ENCODE measurements at regions not wholly inside any gene's neighbourhood (a gene's known extent, or its start where the extent isn't known, plus 50 kb on each side); places are given as distances from the start of the nearest gene placed in this dataset.
A peak's percentile ranks its signal among the peaks of the same experiment; 100 is the strongest.
"Not testable (repeated sequence)": the region's sequence is repeated elsewhere in the genome, so short reads cannot be mapped to it uniquely, and the experiment has no call there.

GRCh38 chr2:105515581-105516415, 116.9 kb upstream of the FHL2 start:
- no peaks in the 10 kb centered on the region for H3K79me2 ChIP-seq (ENCODE audit: control insufficient read depth, insufficient read depth, low read length, unreplicated experiment)
- H3K36me3 ChIP-seq (ENCODE audit: insufficient read depth, low read length) = no peaks in the 10 kb centered on the region
- H2AFZ ChIP-seq (ENCODE audit: low read length, unreplicated experiment) = no peak overlapping the region
- H3K4me3 ChIP-seq (ENCODE audit: low read depth, low read length) = no peak overlapping the region
- H3K27ac ChIP-seq (ENCODE audit: low read depth, low read length) = no peak overlapping the region
- peaks cover 31% of the 10 kb centered on the region for H3K4me1 ChIP-seq (ENCODE audit: control insufficient read depth, insufficient read depth, low read length, unreplicated experiment)
- 0 out of 2 replicates have a peak, but pooled peaks cover 4% of the 10 kb centered on the region for H3K27me3 ChIP-seq (ENCODE audit: insufficient read depth, low read length)

- no peaks in the 10 kb centered on the region for H3K36me3 ChIP-seq (ENCODE audit: insufficient read depth, low read length)
- no peak overlapping the region for H2AFZ ChIP-seq (ENCODE audit: low read length, unreplicated experiment)
- H3K4me3 ChIP-seq (ENCODE audit: low read depth, low read length) = no peak overlapping the region
- H3K27me3 ChIP-seq (ENCODE audit: insufficient read depth, low read length) = 0 out of 2 replicates have a peak, but pooled peaks cover 4% of the 10 kb centered on the region
- H3K4me1 ChIP-seq (ENCODE audit: control insufficient read depth, insufficient read depth, low read length, unreplicated experiment) = peaks cover 38% of the 10 kb centered on the region
- H3K27ac ChIP-seq (ENCODE audit: low read depth, low read length) = no peak overlapping the region
- H3K79me2 ChIP-seq (ENCODE audit: control insufficient read depth, insufficient read depth, low read length, unreplicated experiment) = no peaks in the 10 kb centered on the region
Observed at GRCh38 chr2:105514576-105514975, 115.7 kb upstream of the FHL2 start.

GRCh38 chr2:105510761-105511528, 112.1 kb upstream of the FHL2 start:
- H3K27ac ChIP-seq (ENCODE audit: low read depth, low read length) = peak overlapping the region; percentile 72
- no peaks in the 10 kb centered on the region for H3K79me2 ChIP-seq (ENCODE audit: control insufficient read depth, insufficient read depth, low read length, unreplicated experiment)
- no peak overlapping the region for H2AFZ ChIP-seq (ENCODE audit: low read length, unreplicated experiment)
- H3K36me3 ChIP-seq (ENCODE audit: insufficient read depth, low read length) = no peaks in the 10 kb centered on the region
- H3K27me3 ChIP-seq (ENCODE audit: insufficient read depth, low read length) = 0 out of 2 replicates have a peak, but pooled peaks cover 4% of the 10 kb centered on the region
- H3K4me1 ChIP-seq (ENCODE audit: control insufficient read depth, insufficient read depth, low read length, unreplicated experiment) = peaks cover 17% of the 10 kb centered on the region
- no peak overlapping the region for H3K4me3 ChIP-seq (ENCODE audit: low read depth, low read length)

- no peaks in the 10 kb centered on the region for H3K36me3 ChIP-seq (ENCODE audit: insufficient read depth, low read length)
- H3K27me3 ChIP-seq (ENCODE audit: insufficient read depth, low read length) = 0 out of 2 replicates have a peak, but pooled peaks cover 4% of the 10 kb centered on the region
- H3K79me2 ChIP-seq (ENCODE audit: control insufficient read depth, insufficient read depth, low read length, unreplicated experiment) = no peaks in the 10 kb centered on the region
- H3K4me3 ChIP-seq (ENCODE audit: low read depth, low read length) = no peak overlapping the region
- no peak overlapping the region for H2AFZ ChIP-seq (ENCODE audit: low read length, unreplicated experiment)
- H3K27ac ChIP-seq (ENCODE audit: low read depth, low read length) = no peak overlapping the region
- peaks cover 17% of the 10 kb centered on the region for H3K4me1 ChIP-seq (ENCODE audit: control insufficient read depth, insufficient read depth, low read length, unreplicated experiment)
Observed at GRCh38 chr2:105509269-105510086, 110.6 kb upstream of the FHL2 start.

GRCh38 chr2:105506860-105507259, 108.0 kb upstream of the FHL2 start:
- H3K27me3 ChIP-seq (ENCODE audit: insufficient read depth, low read length); H3K79me2 ChIP-seq (ENCODE audit: control insufficient read depth, insufficient read depth, low read length, unreplicated experiment); H2AFZ ChIP-seq (ENCODE audit: low read length, unreplicated experiment); H3K36me3 ChIP-seq (ENCODE audit: insufficient read depth, low read length); H3K27ac ChIP-seq (ENCODE audit: low read depth, low read length); H3K4me3 ChIP-seq (ENCODE audit: low read depth, low read length): not testable (repeated sequence)
- peaks cover 17% of the 10 kb centered on the region for H3K4me1 ChIP-seq (ENCODE audit: control insufficient read depth, insufficient read depth, low read length, unreplicated experiment)

GRCh38 chr2:105504459-105504858, 105.6 kb upstream of the FHL2 start:
- H3K4me1 ChIP-seq (ENCODE audit: control insufficient read depth, insufficient read depth, low read length, unreplicated experiment) = peaks cover 3% of the 10 kb centered on the region
- H3K36me3 ChIP-seq (ENCODE audit: insufficient read depth, low read length) = no peaks in the 10 kb centered on the region
- H3K79me2 ChIP-seq (ENCODE audit: control insufficient read depth, insufficient read depth, low read length, unreplicated experiment) = no peaks in the 10 kb centered on the region
- no peak overlapping the region for H2AFZ ChIP-seq (ENCODE audit: low read length, unreplicated experiment)
- no peaks in the 10 kb centered on the region for H3K27me3 ChIP-seq (ENCODE audit: insufficient read depth, low read length)
- H3K4me3 ChIP-seq (ENCODE audit: low read depth, low read length) = no peak overlapping the region
- no peak overlapping the region for H3K27ac ChIP-seq (ENCODE audit: low read depth, low read length)

GRCh38 chr2:105502625-105503334, 103.9 kb upstream of the FHL2 start:
- no peak overlapping the region for H3K27ac ChIP-seq (ENCODE audit: low read depth, low read length)

GRCh38 chr2:105498281-105498846, 99.5 kb upstream of the FHL2 start:
- H3K27me3 ChIP-seq (ENCODE audit: insufficient read depth, low read length) = no peaks in the 10 kb centered on the region
- H2AFZ ChIP-seq (ENCODE audit: low read length, unreplicated experiment) = no peak overlapping the region
- H3K27ac ChIP-seq (ENCODE audit: low read depth, low read length) = no peak overlapping the region
- H3K79me2 ChIP-seq (ENCODE audit: control insufficient read depth, insufficient read depth, low read length, unreplicated experiment) = no peaks in the 10 kb centered on the region
- no peaks in the 10 kb centered on the region for H3K36me3 ChIP-seq (ENCODE audit: insufficient read depth, low read length)
- H3K4me1 ChIP-seq (ENCODE audit: control insufficient read depth, insufficient read depth, low read length, unreplicated experiment) = no peaks in the 10 kb centered on the region
- H3K4me3 ChIP-seq (ENCODE audit: low read depth, low read length) = no peak overlapping the region

More at GRCh38 chr2:105502625-105503334, 103.9 kb upstream of the FHL2 start:
- Histone ChIP-seq H2AFZ (ENCODE audit: low read length, unreplicated experiment) (no peak overlapping the region), H3K4me3 (ENCODE audit: low read depth, low read length) (no peak overlapping the region), H3K79me2 (ENCODE audit: control insufficient read depth, insufficient read depth, low read length, unreplicated experiment) (no peaks in the 10 kb centered on the region), H3K36me3 (ENCODE audit: insufficient read depth, low read length) (no peaks in the 10 kb centered on the region), H3K27me3 (ENCODE audit: insufficient read depth, low read length) (no peaks in the 10 kb centered on the region), H3K4me1 (ENCODE audit: control insufficient read depth, insufficient read depth, low read length, unreplicated experiment) (no peaks in the 10 kb centered on the region)

GRCh38 chr2:105497094-105497493, 98.2 kb upstream of the FHL2 start:
- H3K27me3 ChIP-seq (ENCODE audit: insufficient read depth, low read length) = no peaks in the 10 kb centered on the region
- H3K4me3 ChIP-seq (ENCODE audit: low read depth, low read length) = no peak overlapping the region
- no peak overlapping the region for H3K27ac ChIP-seq (ENCODE audit: low read depth, low read length)

More at GRCh38 chr2:105497094-105497493, 98.2 kb upstream of the FHL2 start:
- H3K79me2 ChIP-seq (ENCODE audit: control insufficient read depth, insufficient read depth, low read length, unreplicated experiment) = no peaks in the 10 kb centered on the region
- no peaks in the 10 kb centered on the region for H3K4me1 ChIP-seq (ENCODE audit: control insufficient read depth, insufficient read depth, low read length, unreplicated experiment)
- H2AFZ ChIP-seq (ENCODE audit: low read length, unreplicated experiment) = no peak overlapping the region
- H3K36me3 ChIP-seq (ENCODE audit: insufficient read depth, low read length) = no peaks in the 10 kb centered on the region
